ENCODE measurements at regions not wholly inside any gene's neighbourhood (a gene's known extent, or its start where the extent isn't known, plus 50 kb on each side); places are given as distances from the start of the nearest gene placed in this dataset.

DNA sequence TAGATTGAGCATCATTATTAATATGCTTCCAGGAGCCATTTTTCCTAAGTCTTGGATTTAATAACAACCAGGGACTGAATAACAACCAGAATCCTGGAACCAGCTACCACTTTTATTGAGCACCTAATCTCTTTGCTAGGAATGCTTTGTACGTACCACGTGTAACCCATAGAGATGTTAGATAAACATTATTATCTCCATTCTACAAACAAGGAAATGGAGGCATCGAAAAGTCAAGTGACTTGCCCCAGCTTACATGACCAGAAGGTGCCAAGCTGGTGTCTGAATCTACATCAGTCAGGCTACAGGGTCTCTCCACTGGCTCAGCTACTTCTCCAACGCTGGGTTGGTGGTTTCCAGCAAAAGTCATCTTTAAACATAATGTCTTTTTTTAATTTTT lies 256.1 kb upstream of the ANKRD55 start:
- TF ChIP-seq, protein P1, sequence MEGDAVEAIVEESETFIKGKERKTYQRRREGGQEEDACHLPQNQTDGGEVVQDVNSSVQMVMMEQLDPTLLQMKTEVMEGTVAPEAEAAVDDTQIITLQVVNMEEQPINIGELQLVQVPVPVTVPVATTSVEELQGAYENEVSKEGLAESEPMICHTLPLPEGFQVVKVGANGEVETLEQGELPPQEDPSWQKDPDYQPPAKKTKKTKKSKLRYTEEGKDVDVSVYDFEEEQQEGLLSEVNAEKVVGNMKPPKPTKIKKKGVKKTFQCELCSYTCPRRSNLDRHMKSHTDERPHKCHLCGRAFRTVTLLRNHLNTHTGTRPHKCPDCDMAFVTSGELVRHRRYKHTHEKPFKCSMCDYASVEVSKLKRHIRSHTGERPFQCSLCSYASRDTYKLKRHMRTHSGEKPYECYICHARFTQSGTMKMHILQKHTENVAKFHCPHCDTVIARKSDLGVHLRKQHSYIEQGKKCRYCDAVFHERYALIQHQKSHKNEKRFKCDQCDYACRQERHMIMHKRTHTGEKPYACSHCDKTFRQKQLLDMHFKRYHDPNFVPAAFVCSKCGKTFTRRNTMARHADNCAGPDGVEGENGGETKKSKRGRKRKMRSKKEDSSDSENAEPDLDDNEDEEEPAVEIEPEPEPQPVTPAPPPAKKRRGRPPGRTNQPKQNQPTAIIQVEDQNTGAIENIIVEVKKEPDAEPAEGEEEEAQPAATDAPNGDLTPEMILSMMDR (conservative IDR thresholded peaks at IDR 0.05; ENCODE audit: low read depth): no peak
- no peak for DNase-seq (ENCODE audit: low spot score)
- ChIA-PET POLR2A (ENCODE audit: low non-redundant PET) (no interaction called here), CTCF (no interaction called here)
- no peak overlapping the region for H3K27ac ChIP-seq

DNA sequence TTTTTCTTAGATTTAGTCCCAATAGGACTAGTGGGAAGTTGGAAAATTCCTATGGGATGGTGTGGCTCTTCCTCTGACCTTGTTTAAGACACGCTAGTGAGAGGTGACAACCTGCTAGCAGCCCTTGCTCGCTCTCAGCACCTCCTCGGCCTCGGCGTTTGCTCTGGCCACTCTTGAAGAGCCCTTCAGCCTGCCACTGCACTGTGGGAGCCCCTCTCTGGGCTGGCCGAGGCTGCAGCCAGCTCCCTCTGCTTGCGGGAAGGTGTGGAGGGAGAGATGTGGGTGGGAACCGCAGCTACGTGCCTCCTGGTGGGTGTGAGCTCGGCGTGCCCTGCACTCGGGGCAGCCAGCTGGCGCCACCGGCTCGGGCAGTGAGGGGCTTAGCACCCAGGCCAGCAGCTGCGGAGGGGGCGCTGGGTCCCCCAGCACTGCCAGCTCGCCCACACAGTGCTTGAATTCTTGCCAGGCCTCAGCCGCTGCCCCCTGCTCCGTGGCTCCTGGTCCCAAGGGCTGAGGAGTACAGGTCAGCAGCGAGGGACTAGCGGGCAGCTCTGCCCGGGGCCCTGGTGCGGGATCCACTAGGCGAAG lies 254.5 kb upstream of the ANKRD55 start:
- CTCF ChIA-PET: no interaction called here

DNA sequence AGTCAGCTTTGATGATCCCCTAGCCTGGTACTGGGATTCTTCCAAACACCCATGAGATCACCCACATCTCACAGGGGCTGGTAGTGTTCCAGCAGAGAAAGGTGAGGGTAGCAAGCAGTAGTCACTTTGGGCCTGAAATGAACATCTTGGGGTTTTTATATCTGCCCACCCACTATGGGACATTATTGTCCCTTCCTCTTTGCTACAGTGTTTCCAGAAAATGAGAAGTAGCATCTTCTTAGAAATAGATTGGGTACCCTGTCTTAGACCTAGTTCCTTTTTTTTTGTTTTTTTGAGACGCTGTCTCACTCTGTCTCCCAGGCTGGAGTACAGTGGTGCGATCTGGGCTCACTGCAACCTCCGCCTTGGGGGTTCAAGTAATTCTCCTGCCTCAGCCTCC lies 249.2 kb upstream of the ANKRD55 start:
- H3K27ac ChIP-seq: no peak overlapping the region

More for the DNA sequence above, 254.5 kb upstream of the ANKRD55 start:
- no peak for DNase-seq (ENCODE audit: low spot score)
- POLR2A ChIA-PET (ENCODE audit: low non-redundant PET): no interaction called here
- H3K27ac ChIP-seq: no peak overlapping the region
- TF ChIP-seq, protein P1 (conservative IDR thresholded peaks at IDR 0.05; ENCODE audit: low read depth): no peak

DNA sequence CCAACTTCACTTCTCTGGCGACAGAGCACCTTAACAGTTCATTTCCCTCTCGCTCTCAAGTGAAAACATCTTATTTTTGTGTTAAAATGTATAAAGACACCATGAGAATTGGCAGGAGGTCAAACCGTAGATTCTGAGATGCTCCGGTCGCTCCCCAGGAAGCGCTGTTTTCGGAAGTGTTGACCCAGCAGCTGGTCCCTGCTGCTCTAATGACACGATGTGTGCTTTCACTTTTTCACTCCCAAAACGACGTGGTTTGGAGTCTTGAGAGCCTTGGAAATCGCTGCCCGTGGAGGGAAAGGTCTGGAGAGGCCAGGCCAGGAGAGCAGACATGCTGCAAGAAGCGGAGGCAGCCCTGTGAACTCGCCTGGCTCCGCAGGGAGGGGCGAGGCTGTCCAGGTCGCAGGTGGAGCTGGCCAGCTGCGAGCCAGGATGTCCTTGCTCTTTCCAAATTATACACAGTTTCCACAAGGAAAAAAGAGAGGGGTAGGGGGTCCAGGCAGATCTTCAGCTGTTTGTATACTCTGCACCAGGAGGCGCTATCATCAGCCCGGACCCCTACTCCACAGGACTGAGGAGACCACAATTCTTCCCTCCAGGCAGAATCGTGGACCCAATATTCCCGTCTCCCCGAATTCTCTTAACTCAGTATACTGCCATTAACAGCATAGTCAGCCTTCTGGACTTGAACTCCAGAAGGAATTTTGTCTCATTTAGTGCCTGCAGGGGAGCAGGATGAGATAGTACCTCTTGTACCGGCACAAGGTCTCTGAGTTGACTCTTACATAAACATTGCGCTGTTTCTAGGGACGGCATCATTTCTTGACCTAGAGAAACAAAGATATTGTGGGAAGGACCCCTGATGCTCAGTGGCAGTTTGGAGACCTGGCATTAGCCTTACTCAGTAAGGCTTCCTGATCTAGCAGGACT lies 248.6 kb upstream of the ANKRD55 start:
- H3K27ac ChIP-seq: peak overlapping the region; percentile 59; the same call in 1 of the 2 replicates
- TF ChIP-seq, protein P1 (conservative IDR thresholded peaks at IDR 0.05; ENCODE audit: low read depth): peak; percentile 31; the same call in 1 of the 2 replicates
- peak; percentile 46 for DNase-seq (ENCODE audit: low spot score)
- CTCF ChIA-PET: interaction anchor here (0.6 to 1.1 kb wide), 3 partner anchors 9 to 72 kb away, joined by 3 to 4 read pairs (median 4); no protein-coding TSS in a partner anchor
- POLR2A ChIA-PET (ENCODE audit: low non-redundant PET): no interaction called here

More for the DNA sequence above, 249.2 kb upstream of the ANKRD55 start:
- POLR2A ChIA-PET (ENCODE audit: low non-redundant PET): no interaction called here
- TF ChIP-seq, protein P1 (conservative IDR thresholded peaks at IDR 0.05; ENCODE audit: low read depth): no peak
- DNase-seq (ENCODE audit: low spot score): no peak
- CTCF ChIA-PET: interaction anchor here (0.6 to 1.0 kb wide), 2 partner anchors 34 to 71 kb away, joined by 3 to 4 read pairs; no protein-coding TSS in a partner anchor

DNA sequence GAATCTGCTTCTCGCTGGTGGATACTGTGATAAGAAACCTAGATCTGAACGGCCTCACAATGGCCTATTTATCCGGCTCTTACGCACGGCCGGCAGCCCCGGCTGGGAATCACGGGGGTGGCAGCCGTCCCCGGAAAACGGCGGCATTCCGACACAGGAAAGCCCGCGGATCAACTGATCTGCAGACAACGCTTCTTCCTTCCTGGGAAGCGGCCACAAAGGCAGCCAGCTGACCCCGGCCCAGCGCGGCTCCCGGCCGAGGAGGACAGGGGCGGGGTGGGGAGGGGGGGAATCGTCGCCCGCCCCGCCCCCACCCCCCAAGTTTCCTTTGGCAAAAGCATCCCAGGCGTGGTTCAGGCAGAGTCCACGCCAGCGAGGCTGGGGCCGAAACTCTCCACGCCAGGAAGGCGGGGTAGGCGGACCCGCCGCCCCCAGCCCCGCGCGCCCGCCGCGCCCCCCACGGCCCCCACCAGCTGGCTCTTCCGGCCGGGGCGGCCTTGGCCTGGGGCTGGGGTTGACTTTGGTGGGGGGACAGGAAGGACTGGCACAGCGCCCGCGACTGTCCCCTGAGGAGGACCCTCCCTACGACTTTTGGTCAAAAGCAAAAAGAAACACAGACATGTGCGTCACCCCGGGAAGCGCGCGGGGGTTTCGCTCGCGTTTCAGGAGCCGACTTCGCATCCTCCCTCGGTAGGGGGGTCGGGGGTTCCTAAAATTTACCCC lies 247.7 kb upstream of the ANKRD55 start:
- POLR2A ChIA-PET (ENCODE audit: low non-redundant PET): interaction anchor here (0.5 kb wide), 1 partner anchor 157 kb away, joined by 5 read pairs; no protein-coding TSS in a partner anchor
- DNase-seq (ENCODE audit: low spot score): peak; percentile 64
- CTCF ChIA-PET: interaction anchor here (0.6 to 1.1 kb wide), 2 partner anchors 10 to 189 kb away, joined by 3 to 4 read pairs; no protein-coding TSS in a partner anchor
- TF ChIP-seq, protein P1 (conservative IDR thresholded peaks at IDR 0.05; ENCODE audit: low read depth): no peak
- H3K27ac ChIP-seq: peak overlapping the region; percentile 59

Data from RWPE1 (cell line).